Esophagus (tissue), 2 donors: ENCODE measurements at regions not wholly inside any gene's neighbourhood (a gene's known extent, or its start where the extent isn't known, plus 50 kb on each side); places are given as distances from the start of the nearest gene placed in this dataset.

ENCODE experiments used
- H3K27ac ChIP-seq, 2 donors: one replicate each; pipeline ENCODE4 v1.5.1; 2013; ENCODE audit warnings: low read depth in 2 of 2, mild to moderate bottlenecking in 2 of 2, inconsistent platforms in 1 of 2, low read length in 1 of 2, moderate library complexity in 1 of 2
- H3K27me3 ChIP-seq, 2 donors: one replicate each; pipeline ENCODE4 v1.6.1; 2013; ENCODE audit warnings: low read length in 2 of 2, control low read depth in 1 of 2, mild to moderate bottlenecking in 1 of 2; ENCODE audit not compliant: insufficient read depth in 2 of 2, control insufficient read depth in 1 of 2
- H3K36me3 ChIP-seq, 2 donors: one replicate each; pipeline ENCODE4 v1.6.1; 2013; ENCODE audit warnings: low read length in 1 of 2; ENCODE audit not compliant: control insufficient read depth in 2 of 2, insufficient read depth in 2 of 2
- H3K4me1 ChIP-seq, 2 donors: one replicate each; pipeline ENCODE4 v1.6.1; 2013; ENCODE audit warnings: low read length in 1 of 2; ENCODE audit not compliant: control insufficient read depth in 2 of 2, insufficient read depth in 2 of 2
- H3K4me3 ChIP-seq, 2 donors: one replicate each; pipeline ENCODE4 v1.5.1; 2013; ENCODE audit warnings: low read length in 2 of 2, mild to moderate bottlenecking in 2 of 2, low read depth in 1 of 2, moderate library complexity in 1 of 2
- H3K9me3 ChIP-seq, 2 donors: one replicate each; pipeline ENCODE4 v1.6.1; 2013; ENCODE audit warnings: mild to moderate bottlenecking in 2 of 2, low read depth in 1 of 2, low read length in 1 of 2, moderate library complexity in 1 of 2; ENCODE audit not compliant: control insufficient read depth in 2 of 2, insufficient read depth in 1 of 2
- WGBS, 2 donors: extraction: QIAGEN DNeasy Blood & Tissue Kit; methylation state at CpG; one replicate each; pipeline ENCODE4 v1.1.7; 2013; 5-methylcytosine and 5-hydroxymethylcytosine counted together
- donor health status: healthy with polysubstance abuse.
- donor health status: Bipolar disorder and iron deficiency.

GRCh38 chr4:24244663-24245490 lies 339.5 kb downstream of the DHX15 start:
- 76 to 77% methylated on average over 9 of the region's 9 CpGs for WGBS, 2 donors

GRCh38 chr4:24243641-24244040 lies 340.7 kb downstream of the DHX15 start:
- no peaks in the 10 kb centered on the region for H3K36me3 ChIP-seq
- H3K4me3 ChIP-seq = no peak overlapping the region
- no peaks in the 10 kb centered on the region for H3K9me3 ChIP-seq
- H3K27ac ChIP-seq = no peak overlapping the region
- H3K27me3 ChIP-seq = no peaks in the 10 kb centered on the region
- WGBS, 2 donors = 75 to 89% methylated on average over 2 of the region's 2 CpGs
- peaks cover 0 to 2% of the 10 kb centered on the region in 2 donors for H3K4me1 ChIP-seq

More at GRCh38 chr4:24244663-24245490, 339.5 kb downstream of the DHX15 start:
- Histone ChIP-seq H3K4me3 (no peak overlapping the region), H3K27me3 (no peaks in the 10 kb centered on the region), H3K36me3 (no peaks in the 10 kb centered on the region), H3K27ac (no peak overlapping the region), H3K9me3 (no peaks in the 10 kb centered on the region), H3K4me1 (peaks cover 0 to 2% of the 10 kb centered on the region in 2 donors)

GRCh38 chr4:24241511-24241910 lies 342.8 kb downstream of the DHX15 start:
- Histone ChIP-seq H3K9me3 (no peaks in the 10 kb centered on the region), H3K27ac (no peak overlapping the region), H3K36me3 (no peaks in the 10 kb centered on the region), H3K27me3 (no peaks in the 10 kb centered on the region), H3K4me3 (no peak overlapping the region), H3K4me1 (no peaks in the 10 kb centered on the region)
- 81 to 83% methylated on average over 5 of the region's 5 CpGs for WGBS, 2 donors

DNA sequence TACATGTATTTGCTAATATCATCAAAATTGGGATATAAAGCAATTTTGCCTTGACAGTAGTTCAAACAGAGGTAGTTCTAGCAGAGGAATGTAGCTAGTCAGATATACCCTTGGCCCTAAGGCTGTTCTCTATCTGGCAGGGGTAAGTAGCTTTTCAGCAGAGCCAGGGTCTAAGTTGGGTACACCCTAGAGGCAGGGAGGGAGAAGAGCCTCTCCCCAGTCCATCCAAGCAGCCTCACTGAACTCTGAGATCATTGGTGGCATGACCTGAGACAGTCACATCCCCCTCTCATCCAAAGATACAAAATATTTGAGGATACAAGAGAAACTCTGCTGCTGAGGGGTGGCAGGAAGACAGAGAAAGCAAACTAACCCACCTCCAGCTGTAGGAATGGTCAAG lies 343.7 kb downstream of the DHX15 start:
- H3K27me3 ChIP-seq = no peaks in the 10 kb centered on the region
- no peak overlapping the region for H3K4me3 ChIP-seq
- H3K9me3 ChIP-seq = no peaks in the 10 kb centered on the region
- no peak overlapping the region for H3K27ac ChIP-seq
- H3K4me1 ChIP-seq = no peaks in the 10 kb centered on the region
- no peaks in the 10 kb centered on the region for H3K36me3 ChIP-seq

DNA sequence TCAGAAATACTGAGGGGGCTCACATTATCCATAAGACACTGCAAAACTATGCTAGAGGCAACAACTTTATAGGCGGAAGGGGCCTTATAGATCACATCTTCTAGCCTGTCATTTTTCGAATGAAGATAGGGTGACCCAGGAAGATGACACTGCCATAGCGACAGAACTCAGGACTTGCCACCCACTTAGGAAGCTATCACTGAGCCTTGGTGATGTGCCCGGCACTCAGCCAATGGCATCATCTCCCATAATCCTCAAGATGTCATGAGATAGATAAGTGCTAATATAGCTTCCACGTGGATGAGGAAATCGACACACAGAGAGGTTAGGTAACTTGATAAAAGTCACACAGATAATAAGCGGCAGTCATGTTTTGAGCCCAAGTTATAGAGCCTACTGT lies 346.6 kb downstream of the DHX15 start:
- Histone ChIP-seq H3K27me3 (no peaks in the 10 kb centered on the region), H3K4me1 (no peaks in the 10 kb centered on the region), H3K27ac (no peak overlapping the region), H3K4me3 (no peak overlapping the region), H3K36me3 (no peaks in the 10 kb centered on the region), H3K9me3 (no peaks in the 10 kb centered on the region)
- WGBS, 2 donors = 91% methylated on average over 7 of the region's 7 CpGs

GRCh38 chr4:24236532-24236931 lies 346.7 kb upstream of the PPARGC1A start:
- no peaks in the 10 kb centered on the region for H3K27me3 ChIP-seq
- H3K4me3 ChIP-seq = no peak overlapping the region
- no peaks in the 10 kb centered on the region for H3K4me1 ChIP-seq
- no peaks in the 10 kb centered on the region for H3K9me3 ChIP-seq
- WGBS, 2 donors = 66 to 67% methylated on average over 3 of the region's 3 CpGs
- no peaks in the 10 kb centered on the region for H3K36me3 ChIP-seq
- H3K27ac ChIP-seq = no peak overlapping the region

DNA sequence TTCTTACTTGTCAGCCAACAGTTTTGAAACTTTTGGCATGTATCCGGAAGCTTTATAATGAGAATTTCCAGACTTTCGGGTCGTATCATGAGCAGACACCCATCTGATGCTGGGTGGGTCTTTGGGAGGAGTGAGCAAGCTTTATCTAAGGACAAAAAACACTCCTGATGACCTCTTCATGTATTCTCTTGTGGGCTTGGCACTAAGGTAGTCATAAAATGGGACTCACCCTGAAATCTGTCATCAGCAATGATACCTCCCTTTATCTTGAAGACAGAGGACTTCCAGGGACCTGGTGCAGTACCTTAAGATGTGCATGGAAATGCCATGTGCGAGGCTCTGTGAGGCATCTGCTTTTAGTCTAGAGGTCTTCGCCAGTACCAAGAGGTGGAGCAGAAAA lies 346.3 kb upstream of the PPARGC1A start:
- no peaks in the 10 kb centered on the region for H3K27me3 ChIP-seq
- H3K4me1 ChIP-seq = no peaks in the 10 kb centered on the region
- H3K36me3 ChIP-seq = no peaks in the 10 kb centered on the region
- H3K27ac ChIP-seq = no peak overlapping the region
- WGBS, 2 donors = 76 to 92% methylated on average over 5 of the region's 5 CpGs
- H3K9me3 ChIP-seq = no peaks in the 10 kb centered on the region
- no peak overlapping the region for H3K4me3 ChIP-seq

DNA sequence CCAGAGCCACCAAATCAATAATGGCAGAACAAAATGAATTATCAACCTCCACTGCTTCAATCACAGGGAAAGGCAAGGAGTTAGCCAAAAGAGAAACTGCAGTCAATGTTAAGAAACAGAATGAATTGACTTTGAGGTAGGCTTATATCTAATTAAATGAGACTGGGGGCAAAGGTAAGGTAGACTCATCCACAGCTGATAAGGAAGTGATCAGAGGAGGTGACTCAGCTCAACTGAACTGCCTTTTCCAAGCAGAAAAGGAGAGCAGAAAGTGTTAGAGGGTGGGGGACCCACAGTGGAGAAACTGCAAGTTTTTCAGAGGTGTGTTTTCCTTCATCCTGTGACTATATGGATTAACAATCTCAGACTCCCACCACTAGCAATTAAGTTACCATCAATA lies 345.8 kb upstream of the PPARGC1A start:
- Histone ChIP-seq H3K9me3 (no peaks in the 10 kb centered on the region), H3K4me3 (no peak overlapping the region), H3K36me3 (no peaks in the 10 kb centered on the region), H3K27ac (no peak overlapping the region), H3K4me1 (no peaks in the 10 kb centered on the region), H3K27me3 (no peaks in the 10 kb centered on the region)

DNA sequence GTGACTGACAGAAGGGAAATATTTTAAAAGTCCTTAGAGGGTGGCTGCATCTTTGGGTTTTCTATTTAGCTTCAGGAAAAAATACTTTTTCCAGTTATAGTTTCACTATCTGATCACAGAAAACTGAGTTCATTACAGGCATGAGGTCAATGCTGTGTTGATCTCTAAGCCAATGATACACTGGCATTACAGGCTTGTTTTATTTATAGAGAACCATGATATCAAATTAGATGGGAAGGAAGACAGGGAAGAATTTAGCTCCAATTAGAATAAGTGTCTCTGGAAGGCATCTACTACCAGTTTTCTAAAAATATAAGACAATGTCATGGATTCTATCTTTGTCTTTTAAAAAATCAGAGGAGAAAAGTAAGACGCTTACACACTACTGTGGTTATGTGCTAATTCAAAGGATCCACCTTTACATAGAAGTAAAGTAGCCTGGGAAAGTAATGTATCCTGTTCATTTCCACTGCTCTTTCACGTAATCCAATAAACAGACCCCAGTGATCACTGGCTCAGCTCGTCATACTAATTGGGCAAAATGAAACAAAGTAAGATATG lies 344.5 kb upstream of the PPARGC1A start:
- no peak overlapping the region for H3K27ac ChIP-seq
- no peaks in the 10 kb centered on the region for H3K9me3 ChIP-seq
- WGBS, 2 donors = 81 to 88% methylated on average over 3 of the region's 3 CpGs

DNA sequence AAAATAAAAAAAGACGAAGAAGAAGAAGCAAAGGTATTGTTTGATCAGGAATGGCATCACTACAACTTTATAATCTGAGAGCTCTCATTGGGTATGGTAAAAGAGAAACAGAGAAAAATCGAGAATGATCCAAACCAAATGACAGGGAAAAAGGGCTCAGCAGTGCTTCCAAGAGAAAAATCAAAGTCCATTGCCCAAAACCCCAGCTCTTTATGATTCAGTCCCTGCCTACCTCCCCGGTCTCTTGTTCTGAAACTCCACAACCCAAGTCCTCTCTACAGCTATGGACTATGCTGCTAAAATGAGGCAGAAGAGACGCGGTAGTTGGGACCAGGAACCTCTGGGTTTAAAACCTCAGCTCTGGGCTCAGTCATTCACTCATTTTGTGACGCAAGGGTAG lies 341.1 kb upstream of the PPARGC1A start:
- Histone ChIP-seq H3K27ac (no peak overlapping the region), H3K27me3 (no peaks in the 10 kb centered on the region), H3K9me3 (no peaks in the 10 kb centered on the region), H3K4me3 (no peak overlapping the region), H3K4me1 (no peaks in the 10 kb centered on the region), H3K36me3 (no peaks in the 10 kb centered on the region)
- 84 to 87% methylated on average over 6 of the region's 6 CpGs for WGBS, 2 donors

More for the DNA sequence above, 344.5 kb upstream of the PPARGC1A start:
- Histone ChIP-seq H3K27me3 (no peaks in the 10 kb centered on the region), H3K4me3 (no peak overlapping the region), H3K4me1 (no peaks in the 10 kb centered on the region), H3K36me3 (no peaks in the 10 kb centered on the region)
